ENCODE measurements at regions not wholly inside any gene's neighbourhood (a gene's known extent, or its start where the extent isn't known, plus 50 kb on each side); places are given as distances from the start of the nearest gene placed in this dataset.

DNA sequence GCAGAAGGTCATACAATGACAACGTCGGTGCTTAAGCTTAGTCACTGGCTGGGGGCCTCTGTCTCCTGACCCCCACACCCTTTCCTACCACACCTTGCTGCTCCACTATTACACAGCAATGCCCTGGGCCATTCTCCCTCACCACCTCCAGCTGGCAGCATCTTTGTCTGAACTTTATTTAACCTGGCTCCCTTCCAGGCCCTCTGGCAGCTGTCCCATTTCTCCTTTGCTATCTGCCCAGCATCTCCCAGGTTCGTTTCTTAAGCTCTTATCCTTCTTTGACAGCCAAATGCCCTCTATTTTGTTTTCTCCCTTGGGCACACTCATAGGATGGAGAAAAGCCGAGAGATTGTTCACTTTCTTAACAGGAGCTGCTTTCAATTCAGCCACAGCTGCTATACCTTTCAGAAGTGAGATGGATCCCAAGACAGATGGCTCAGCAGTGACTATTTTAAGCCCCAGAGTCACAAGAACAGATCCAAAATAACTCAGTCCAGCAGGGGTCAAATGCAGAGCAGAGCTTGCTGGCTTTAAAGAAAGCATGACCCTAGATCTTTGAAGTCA is 1277.1 kb upstream of the AUTS2 start:
- TF ChIP-seq POLR2A (IDR thresholded peaks at IDR 0.05) (no peak), CTCF (IDR thresholded peaks at IDR 0.05) (no peak), EP300 (IDR thresholded peaks at IDR 0.05) (no peak)
